ENCODE measurements at regions not wholly inside any gene's neighbourhood (a gene's known extent, or its start where the extent isn't known, plus 50 kb on each side); places are given as distances from the start of the nearest gene placed in this dataset.

- no peak overlapping the region for H2AK9ac ChIP-seq (replicated peaks; ENCODE audit: low read depth, low read length, poor library complexity)
- no peaks in the 10 kb centered on the region for H3K4me1 ChIP-seq (ENCODE audit: control insufficient read depth, insufficient read depth, low read length)
- no peak overlapping the region for H2BK120ac ChIP-seq (ENCODE audit: low read depth, low read length)
- no peaks in the 10 kb centered on the region for H3K36me3 ChIP-seq (ENCODE audit: control insufficient read depth, insufficient read depth, low read length)
- no peak overlapping the region for H3K27ac ChIP-seq (ENCODE audit: insufficient read depth, low read length)
- no peaks in the 10 kb centered on the region for H3K79me1 ChIP-seq (ENCODE audit: low read depth in 1 of 2, low read length in 2 of 2)
- H3K4me2 ChIP-seq (ENCODE audit: low read depth, low read length): no peak overlapping the region
- no peak overlapping the region for H3K4ac ChIP-seq (ENCODE audit: low read depth, low read length)
- no peak overlapping the region for H2BK5ac ChIP-seq (ENCODE audit: low read depth, low read length, poor library complexity, severe bottlenecking)
- no peaks in the 10 kb centered on the region for H3K9me1 ChIP-seq (ENCODE audit: insufficient read depth, low read length)
- CTCF ChIA-PET: no interaction called here
- 60% methylated on average over 1 of the region's 7 CpGs; no CpG with 5 or more reads in 1 of the 2 experiments for WGBS, 2 experiments (ENCODE audit: extremely low coverage in 2 of 2, insufficient read length in 1 of 2)
- intact Hi-C loops (cut with micrococcal nuclease) (no loop called here), dilution Hi-C loops (cut with HindIII; ENCODE audit: low sequenced_read_pairs, unreplicated experiment) (no loop called here), in situ Hi-C loops (cut with MboI; ENCODE audit: low sequenced_read_pairs) (no loop called here)
- ATAC-seq (ENCODE audit: low read depth) (no peak), DNase-seq (no peak)
- POLR2A ChIA-PET (ENCODE audit: unreplicated experiment): no interaction called here
- no peak for TF ChIP-seq POLR2A (IDR thresholded peaks at IDR 0.05; ENCODE audit: low read depth, low read length)
- no TSS peak for BruUV-seq (replicated peaks)
- no peak overlapping the region for H2AFZ ChIP-seq (replicated peaks; ENCODE audit: low read length, poor library complexity)
- H2AK5ac ChIP-seq (ENCODE audit: low read depth, low read length): no peak overlapping the region
- no peak overlapping the region for H4K91ac ChIP-seq (ENCODE audit: insufficient read depth, low read depth, low read length)
- no peak overlapping the region for H4K5ac ChIP-seq (ENCODE audit: low read depth, low read length)
- H3K56ac ChIP-seq (ENCODE audit: extremely low read depth, insufficient read depth, low read length): no peak overlapping the region
- H4K20me1 ChIP-seq (ENCODE audit: insufficient read depth, low read length): no peaks in the 10 kb centered on the region
- no peaks in the 10 kb centered on the region for H3K27me3 ChIP-seq (ENCODE audit: control insufficient read depth, insufficient read depth, low read length)
- H3K9ac ChIP-seq (ENCODE audit: low read depth, low read length): no peak overlapping the region
- H3K14ac ChIP-seq (replicated peaks; ENCODE audit: low read depth, low read length): no peak overlapping the region
- H3K9me3 ChIP-seq (ENCODE audit: control insufficient read depth, insufficient read depth, low read length): peaks cover 37% of the 10 kb centered on the region
- no peak overlapping the region for H2BK20ac ChIP-seq (ENCODE audit: low read depth, low read length)
- no peak overlapping the region for H3K23ac ChIP-seq (ENCODE audit: low read depth, low read length)
- no peak overlapping the region for H3K4me3 ChIP-seq (ENCODE audit: insufficient read depth, low read depth, low read length)
- H3K18ac ChIP-seq (ENCODE audit: low read depth, low read length): no peak overlapping the region
- no peak overlapping the region for H4K8ac ChIP-seq (ENCODE audit: low read depth in 2 of 2, low read length in 2 of 2)
- H2BK15ac ChIP-seq (ENCODE audit: low read depth, low read length): no peak overlapping the region
These were observed 789.0 kb downstream of the TBC1D22A start for GRCh38 chr22:47551431-47551775.

Data from IMR-90 (cell line).